ENCODE measurements at regions not wholly inside any gene's neighbourhood (a gene's known extent, or its start where the extent isn't known, plus 50 kb on each side); places are given as distances from the start of the nearest gene placed in this dataset.

GRCh38 chr4:108264693-108265092 lies 96.0 kb upstream of the LEF1 start:
- H3K4me3 Mint-ChIP-seq: no peak overlapping the region

GRCh38 chr4:108263057-108263456 lies 94.3 kb upstream of the LEF1 start:
- CTCF ChIA-PET: no interaction called here
- Mint-ChIP-seq H3K4me3 (no peak overlapping the region), H3K36me3 (no peaks in the 10 kb centered on the region), H3K27ac (no peak overlapping the region), H3K9me3 (ENCODE audit: low read depth) (no peaks in the 10 kb centered on the region), H3K27me3 (peaks cover 3% of the 10 kb centered on the region), H3K4me1 (no peaks in the 10 kb centered on the region)
- no peak for DNase-seq
- no peak for ATAC-seq

More at GRCh38 chr4:108264693-108265092, 96.0 kb upstream of the LEF1 start:
- ATAC-seq: no peak
- CTCF ChIA-PET: no interaction called here
- Mint-ChIP-seq H3K4me1 (no peaks in the 10 kb centered on the region), H3K27me3 (peaks cover 3% of the 10 kb centered on the region), H3K27ac (no peak overlapping the region), H3K36me3 (no peaks in the 10 kb centered on the region), H3K9me3 (ENCODE audit: low read depth) (no peaks in the 10 kb centered on the region)
- DNase-seq: no peak

GRCh38 chr4:108261026-108261425 lies 92.3 kb upstream of the LEF1 start:
- no peaks in the 10 kb centered on the region for H3K9me3 Mint-ChIP-seq (ENCODE audit: low read depth)
- ATAC-seq (no peak), DNase-seq (no peak)
- no peaks in the 10 kb centered on the region for H3K36me3 Mint-ChIP-seq
- no peaks in the 10 kb centered on the region for H3K4me1 Mint-ChIP-seq
- CTCF ChIA-PET: no interaction called here
- no peak overlapping the region for H3K27ac Mint-ChIP-seq
- H3K4me3 Mint-ChIP-seq: no peak overlapping the region
- peaks cover 3% of the 10 kb centered on the region for H3K27me3 Mint-ChIP-seq

- Mint-ChIP-seq H3K27me3 (peaks cover 7% of the 10 kb centered on the region), H3K4me1 (no peaks in the 10 kb centered on the region), H3K27ac (no peak overlapping the region), H3K9me3 (ENCODE audit: low read depth) (no peaks in the 10 kb centered on the region), H3K36me3 (no peaks in the 10 kb centered on the region), H3K4me3 (no peak overlapping the region)
- ATAC-seq (no peak), DNase-seq (no peak)
- CTCF ChIA-PET: no interaction called here
Measured at GRCh38 chr4:108256538-108256937, 87.8 kb upstream of the LEF1 start.

- ATAC-seq: no peak
- Mint-ChIP-seq H3K4me1 (no peaks in the 10 kb centered on the region), H3K4me3 (no peak overlapping the region), H3K27ac (no peak overlapping the region), H3K36me3 (no peaks in the 10 kb centered on the region), H3K27me3 (peaks cover 4% of the 10 kb centered on the region), H3K9me3 (ENCODE audit: low read depth) (no peaks in the 10 kb centered on the region)
- no peak for DNase-seq
- CTCF ChIA-PET: no interaction called here
Measured at GRCh38 chr4:108255203-108255747, 86.5 kb upstream of the LEF1 start.

- H3K27ac Mint-ChIP-seq: no peak overlapping the region
- H3K4me1 Mint-ChIP-seq: no peaks in the 10 kb centered on the region
- DNase-seq (no peak), ATAC-seq (no peak)
- H3K9me3 Mint-ChIP-seq (ENCODE audit: low read depth): no peaks in the 10 kb centered on the region
- H3K36me3 Mint-ChIP-seq: peaks cover 2% of the 10 kb centered on the region
- CTCF ChIA-PET: no interaction called here
- H3K4me3 Mint-ChIP-seq: no peak overlapping the region
- peaks cover 4% of the 10 kb centered on the region for H3K27me3 Mint-ChIP-seq
Measured at GRCh38 chr4:108249397-108249796, 80.7 kb upstream of the LEF1 start.

GRCh38 chr4:108247387-108248049 lies 78.8 kb upstream of the LEF1 start:
- CTCF ChIA-PET: no interaction called here
- Mint-ChIP-seq H3K4me1 (no peaks in the 10 kb centered on the region), H3K4me3 (no peak overlapping the region), H3K27ac (no peak overlapping the region), H3K36me3 (peaks cover 2% of the 10 kb centered on the region), H3K27me3 (no peaks in the 10 kb centered on the region), H3K9me3 (ENCODE audit: low read depth) (no peaks in the 10 kb centered on the region)
- DNase-seq: no peak
- no peak for ATAC-seq

GRCh38 chr4:108244606-108245005 lies 75.9 kb upstream of the LEF1 start:
- Mint-ChIP-seq H3K4me3 (no peak overlapping the region), H3K27ac (no peak overlapping the region), H3K9me3 (ENCODE audit: low read depth) (no peaks in the 10 kb centered on the region), H3K27me3 (no peaks in the 10 kb centered on the region), H3K36me3 (peaks cover 2% of the 10 kb centered on the region), H3K4me1 (no peaks in the 10 kb centered on the region)
- CTCF ChIA-PET: no interaction called here
- ATAC-seq: no peak
- DNase-seq: no peak

- DNase-seq (no peak), ATAC-seq (no peak)
- Mint-ChIP-seq H3K27me3 (no peaks in the 10 kb centered on the region), H3K4me3 (no peak overlapping the region), H3K36me3 (no peaks in the 10 kb centered on the region), H3K27ac (no peak overlapping the region), H3K9me3 (ENCODE audit: low read depth) (no peaks in the 10 kb centered on the region), H3K4me1 (no peaks in the 10 kb centered on the region)
- CTCF ChIA-PET: no interaction called here
Measured at GRCh38 chr4:108240366-108240765, 71.6 kb upstream of the LEF1 start.

GRCh38 chr4:108237693-108238092 lies 69.0 kb upstream of the LEF1 start:
- CTCF ChIA-PET: no interaction called here
- H3K4me1 Mint-ChIP-seq: no peaks in the 10 kb centered on the region
- ATAC-seq: no peak

GRCh38 chr4:108236264-108236663 lies 67.5 kb upstream of the LEF1 start:
- H3K27ac Mint-ChIP-seq: no peak overlapping the region
- no peaks in the 10 kb centered on the region for H3K9me3 Mint-ChIP-seq (ENCODE audit: low read depth)
- CTCF ChIA-PET: no interaction called here
- no peaks in the 10 kb centered on the region for H3K4me1 Mint-ChIP-seq
- H3K36me3 Mint-ChIP-seq: no peaks in the 10 kb centered on the region
- no peak for ATAC-seq
- DNase-seq: no peak
- H3K27me3 Mint-ChIP-seq: peaks cover 2% of the 10 kb centered on the region
- no peak overlapping the region for H3K4me3 Mint-ChIP-seq

More at GRCh38 chr4:108237693-108238092, 69.0 kb upstream of the LEF1 start:
- DNase-seq: no peak
- no peak overlapping the region for H3K4me3 Mint-ChIP-seq
- no peak overlapping the region for H3K27ac Mint-ChIP-seq
- H3K36me3 Mint-ChIP-seq: no peaks in the 10 kb centered on the region
- H3K9me3 Mint-ChIP-seq (ENCODE audit: low read depth): no peaks in the 10 kb centered on the region
- no peaks in the 10 kb centered on the region for H3K27me3 Mint-ChIP-seq

GRCh38 chr4:108227923-108228322 lies 59.2 kb upstream of the LEF1 start:
- peaks cover 4% of the 10 kb centered on the region for H3K27me3 Mint-ChIP-seq
- no peak for DNase-seq
- no peaks in the 10 kb centered on the region for H3K36me3 Mint-ChIP-seq
- no peaks in the 10 kb centered on the region for H3K9me3 Mint-ChIP-seq (ENCODE audit: low read depth)
- H3K4me1 Mint-ChIP-seq: peaks cover 2% of the 10 kb centered on the region
- no peak overlapping the region for H3K4me3 Mint-ChIP-seq
- no peak for ATAC-seq
- H3K27ac Mint-ChIP-seq: peak overlapping the region; percentile 33
- CTCF ChIA-PET: no interaction called here

- no peaks in the 10 kb centered on the region for H3K36me3 Mint-ChIP-seq
- peaks cover 2% of the 10 kb centered on the region for H3K27me3 Mint-ChIP-seq
- no peak overlapping the region for H3K4me3 Mint-ChIP-seq
- DNase-seq (no peak), ATAC-seq (no peak)
- CTCF ChIA-PET: no interaction called here
- H3K27ac Mint-ChIP-seq: no peak overlapping the region
- no peaks in the 10 kb centered on the region for H3K9me3 Mint-ChIP-seq (ENCODE audit: low read depth)
- H3K4me1 Mint-ChIP-seq: peaks cover 2% of the 10 kb centered on the region
Measured at GRCh38 chr4:108224611-108225053, 55.9 kb upstream of the LEF1 start.

- no peaks in the 10 kb centered on the region for H3K36me3 Mint-ChIP-seq
- no peak overlapping the region for H3K4me3 Mint-ChIP-seq
- no peak overlapping the region for H3K27ac Mint-ChIP-seq
- H3K27me3 Mint-ChIP-seq: no peaks in the 10 kb centered on the region
- peaks cover 2% of the 10 kb centered on the region for H3K4me1 Mint-ChIP-seq
- DNase-seq (no peak), ATAC-seq (no peak)
- CTCF ChIA-PET: no interaction called here
- no peaks in the 10 kb centered on the region for H3K9me3 Mint-ChIP-seq (ENCODE audit: low read depth)
Measured at GRCh38 chr4:108223313-108223712, 54.6 kb upstream of the LEF1 start.

GRCh38 chr4:108219998-108220397 lies 51.3 kb upstream of the LEF1 start:
- Mint-ChIP-seq H3K4me3 (no peak overlapping the region), H3K27me3 (no peaks in the 10 kb centered on the region), H3K4me1 (no peaks in the 10 kb centered on the region), H3K9me3 (ENCODE audit: low read depth) (no peaks in the 10 kb centered on the region), H3K36me3 (no peaks in the 10 kb centered on the region), H3K27ac (no peak overlapping the region)
- DNase-seq (no peak), ATAC-seq (no peak)
- CTCF ChIA-PET: no interaction called here

Measured in activated CD8-positive, alpha-beta memory T cell treated with anti-CD3 and anti-CD28 coated beads, Interleukin-2, amount 10 ng/mL, durations not matched to agents 7 days and 5 days (primary cell).